Common myeloid progenitor, CD34-positive (primary cell): ENCODE measurements at regions not wholly inside any gene's neighbourhood (a gene's known extent, or its start where the extent isn't known, plus 50 kb on each side); places are given as distances from the start of the nearest gene placed in this dataset.
A peak's percentile ranks its signal among the peaks of the same experiment; 100 is the strongest.

Experiments
- CTCF ChIA-PET: fragments of 350-600 bp; sonication (Branson Sonifier 250); formaldehyde crosslinking; loops from one replicate; lab custom pipeline; 2021; ENCODE audit warnings: antibody characterized with exemption; lab: Charles Lee
- POLR2A ChIA-PET: fragments of 350-600 bp; sonication (Branson Sonifier 250); formaldehyde crosslinking; loops from one replicate; lab custom pipeline; 2021; ENCODE audit warnings: antibody characterized with exemption; lab: Charles Lee
- DNase-seq, 3 donors: peaks; one replicate each; pipeline versions ENCODE4 v3.0.0 to v3.0.0-alpha.2; 2013
- H3K27ac ChIP-seq, 2 experiments: 1 replicate in 1 of 2; 2 replicates in 1 of 2; pipeline ENCODE4 v1.7.0; 2013; ENCODE audit warnings: inconsistent platforms in 2 of 2, low read length in 2 of 2, mild to moderate bottlenecking in 2 of 2, low read depth in 1 of 2, moderate library complexity in 1 of 2; ENCODE audit not compliant: severe bottlenecking in 2 of 2, insufficient read depth in 1 of 2, poor library complexity in 1 of 2
- H3K27me3 ChIP-seq, 5 experiments: replicated peaks in 2 of 5; 1 replicate in 3 of 5; 2 replicates in 2 of 5; pipeline versions ENCODE4 v1.6.1 to v1.7.0; 2013; ENCODE audit warnings: low read length in 4 of 5, mild to moderate bottlenecking in 2 of 5, moderate library complexity in 2 of 5, inconsistent platforms in 1 of 5; ENCODE audit not compliant: insufficient read depth in 5 of 5, control insufficient read depth in 4 of 5
- H3K36me3 ChIP-seq, 4 experiments: 1 replicate in 2 of 4; 2 replicates in 2 of 4; pipeline versions ENCODE4 v1.6.1 to v1.7.0; 2013; ENCODE audit warnings: low read length in 3 of 4, control low read depth in 1 of 4, mild to moderate bottlenecking in 1 of 4; ENCODE audit not compliant: control insufficient read depth in 4 of 4, insufficient read depth in 4 of 4
- H3K4me1 ChIP-seq, 4 experiments: 1 replicate in 3 of 4; 2 replicates in 1 of 4; pipeline versions ENCODE4 v1.6.1 to v1.7.1; 2013; ENCODE audit warnings: low read length in 3 of 4, mild to moderate bottlenecking in 3 of 4, control low read depth in 1 of 4, inconsistent platforms in 1 of 4, moderate library complexity in 1 of 4; ENCODE audit not compliant: control insufficient read depth in 4 of 4, insufficient read depth in 4 of 4; ENCODE audit errors: control extremely low read depth in 1 of 4
- H3K4me3 ChIP-seq, 7 experiments: 1 replicate in 4 of 7; 2 replicates in 3 of 7; pipeline versions ENCODE4 v1.5.1 to v1.7.0; 2013; ENCODE audit warnings: mild to moderate bottlenecking in 7 of 7, low read length in 6 of 7, moderate library complexity in 6 of 7, inconsistent platforms in 2 of 7, low read depth in 2 of 7, control low read depth in 1 of 7; ENCODE audit not compliant: insufficient read depth in 4 of 7, control insufficient read depth in 1 of 7; ENCODE audit errors: extremely low read depth in 1 of 7
- H3K9me3 ChIP-seq, 5 experiments: 1 replicate in 4 of 5; 2 replicates in 1 of 5; pipeline versions ENCODE4 v1.6.1 to v1.7.1; 2013; ENCODE audit warnings: low read length in 4 of 5, mild to moderate bottlenecking in 2 of 5, inconsistent platforms in 1 of 5, low read depth in 1 of 5, moderate library complexity in 1 of 5; ENCODE audit not compliant: control insufficient read depth in 4 of 5, insufficient read depth in 2 of 5; ENCODE audit errors: control extremely low read depth in 1 of 5
- WGBS: methylation state at CpG from one replicate; pipeline ENCODE4 v1.1.5; 2013; ENCODE audit not compliant: insufficient coverage; 5-methylcytosine and 5-hydroxymethylcytosine counted together

GRCh38 chr2:54372361-54372760 is 83.8 kb upstream of the SPTBN1 start:
- 95% methylated on average over 4 of the region's 4 CpGs for WGBS
- Histone ChIP-seq H3K27me3 (peaks cover 0 to 1% (median 0%) of the 10 kb centered on the region in 5 experiments), H3K4me3 (no peak overlapping the region), H3K36me3 (no peaks in the 10 kb centered on the region), H3K9me3 (peaks cover 2 to 15% (median 11%) of the 10 kb centered on the region in 5 experiments), H3K4me1 (no peaks in the 10 kb centered on the region), H3K27ac (no peak overlapping the region)
- ChIA-PET POLR2A (no interaction called here), CTCF (interaction anchor here (1.4 kb wide), 1 partner anchor 85 kb away, joined by 3 read pairs; no protein-coding TSS in a partner anchor)
- DNase-seq = no peak

GRCh38 chr2:54373855-54374254 is 82.3 kb upstream of the SPTBN1 start:
- Histone ChIP-seq H3K27me3 (peaks cover 0 to 1% (median 0%) of the 10 kb centered on the region in 5 experiments), H3K4me1 (no peaks in the 10 kb centered on the region), H3K9me3 (peaks cover 0 to 4% (median 1%) of the 10 kb centered on the region in 5 experiments), H3K27ac (no peak overlapping the region), H3K4me3 (no peak overlapping the region), H3K36me3 (no peaks in the 10 kb centered on the region)
- ChIA-PET POLR2A (no interaction called here), CTCF (no interaction called here)
- WGBS = 98% methylated on average over 3 of the region's 3 CpGs
- DNase-seq = no peak

GRCh38 chr2:54374591-54375364 is 81.3 kb upstream of the SPTBN1 start:
- DNase-seq = no peak
- no peaks in the 10 kb centered on the region for H3K9me3 ChIP-seq
- H3K27me3 ChIP-seq = peaks cover 0 to 1% (median 0%) of the 10 kb centered on the region in 5 experiments
- ChIA-PET POLR2A (no interaction called here), CTCF (no interaction called here)
- no peaks in the 10 kb centered on the region for H3K4me1 ChIP-seq
- no peaks in the 10 kb centered on the region for H3K36me3 ChIP-seq
- WGBS = 100% methylated on average over 4 of the region's 5 CpGs
- no peak overlapping the region for H3K4me3 ChIP-seq
- H3K27ac ChIP-seq = no peak overlapping the region

GRCh38 chr2:54377451-54377850 is 78.7 kb upstream of the SPTBN1 start:
- no peaks in the 10 kb centered on the region for H3K9me3 ChIP-seq
- no peak overlapping the region for H3K27ac ChIP-seq
- no peak overlapping the region for H3K4me3 ChIP-seq
- no CpG with 5 or more reads among the region's 3 CpGs for WGBS
- ChIA-PET CTCF (interaction anchor here (1.0 to 1.1 kb wide), 4 partner anchors 9 to 38 kb away, joined by 3 to 4 read pairs (median 3); no protein-coding TSS in a partner anchor), POLR2A (no interaction called here)
- H3K36me3 ChIP-seq = no peaks in the 10 kb centered on the region
- DNase-seq = no peak
- H3K4me1 ChIP-seq = peaks cover 0 to 7% (median under 1%) of the 10 kb centered on the region in 4 experiments
- H3K27me3 ChIP-seq = peaks cover 0 to 1% (median 0%) of the 10 kb centered on the region in 5 experiments

GRCh38 chr2:54377901-54378493 is 78.1 kb upstream of the SPTBN1 start:
- peaks cover 0 to 8% (median under 1%) of the 10 kb centered on the region in 4 experiments for H3K4me1 ChIP-seq
- H3K27me3 ChIP-seq = peaks cover 0 to 1% (median 0%) of the 10 kb centered on the region in 5 experiments
- no peaks in the 10 kb centered on the region for H3K9me3 ChIP-seq
- no peak overlapping the region for H3K4me3 ChIP-seq
- ChIA-PET POLR2A (no interaction called here), CTCF (interaction anchor here (0.6 to 1.1 kb wide), 7 partner anchors 10 to 40 kb away, joined by 3 to 4 read pairs (median 3); no protein-coding TSS in a partner anchor)
- DNase-seq = no peak
- H3K27ac ChIP-seq = no peak overlapping the region
- WGBS = 93% methylated on average over 6 of the region's 10 CpGs
- H3K36me3 ChIP-seq = no peaks in the 10 kb centered on the region

- peaks cover 0 to 1% (median 0%) of the 10 kb centered on the region in 5 experiments for H3K27me3 ChIP-seq
- POLR2A ChIA-PET = no interaction called here
- H3K4me1 ChIP-seq = peaks cover 0 to 8% (median under 1%) of the 10 kb centered on the region in 4 experiments
- H3K4me3 ChIP-seq = no peak overlapping the region
- H3K36me3 ChIP-seq = no peaks in the 10 kb centered on the region
- 81% methylated on average over 3 of the region's 8 CpGs for WGBS
- no peak overlapping the region for H3K27ac ChIP-seq
- H3K9me3 ChIP-seq = no peaks in the 10 kb centered on the region
- CTCF ChIA-PET = interaction anchor here (1.6 kb wide), 1 partner anchor 11 kb away, joined by 4 read pairs; no protein-coding TSS in a partner anchor
- peak; percentile 18 to 80 (median 73) for DNase-seq
Measured at GRCh38 chr2:54380670-54381069, 75.5 kb upstream of the SPTBN1 start.

- ChIA-PET POLR2A (no interaction called here), CTCF (interaction anchor here (1.6 kb wide), 1 partner anchor 11 kb away, joined by 4 read pairs; no protein-coding TSS in a partner anchor)
- no peak overlapping the region for H3K27ac ChIP-seq
- H3K36me3 ChIP-seq = no peaks in the 10 kb centered on the region
- H3K9me3 ChIP-seq = no peaks in the 10 kb centered on the region
- no peak overlapping the region for H3K4me3 ChIP-seq
- H3K4me1 ChIP-seq = peaks cover 0 to 8% (median under 1%) of the 10 kb centered on the region in 4 experiments
- 100% methylated on average over 5 of the region's 5 CpGs for WGBS
- H3K27me3 ChIP-seq = no peaks in the 10 kb centered on the region
- DNase-seq = no peak
Measured at GRCh38 chr2:54381293-54381692, 74.8 kb upstream of the SPTBN1 start.
